DOHH2 (cell line): ENCODE measurements at regions not wholly inside any gene's neighbourhood (a gene's known extent, or its start where the extent isn't known, plus 50 kb on each side); places are given as distances from the start of the nearest gene placed in this dataset.

Source experiments
- CTCF ChIP-seq: fragments of 200-600 bp; sonication (generic); IDR thresholded peaks from one replicate; pipeline ENCODE4 v1.5.1; 2014; ENCODE audit warnings: antibody characterized with exemption, mild to moderate bottlenecking, low read depth, low read length; ENCODE audit not compliant: poor library complexity, severe bottlenecking
- EZH2phosphoT487 ChIP-seq: fragments of 200-600 bp; sonication (generic); IDR thresholded peaks from 2 replicates; pipeline ENCODE4 v1.6.1; 2017; ENCODE audit warnings: borderline replicate concordance, mild to moderate bottlenecking, antibody characterized with exemption, low read length, moderate library complexity, mixed read lengths

- TF ChIP-seq CTCF: no peak
- no peak for TF ChIP-seq EZH2phosphoT487
Measured at GRCh38 chr7:10815546-10815945, 158.1 kb upstream of the PHF14 start.
